Renal cortical epithelial cell (primary cell): ENCODE measurements at regions not wholly inside any gene's neighbourhood (a gene's known extent, or its start where the extent isn't known, plus 50 kb on each side); places are given as distances from the start of the nearest gene placed in this dataset.
A peak's percentile ranks its signal among the peaks of the same experiment; 100 is the strongest.
"Not testable (repeated sequence)": the region's sequence is repeated elsewhere in the genome, so short reads cannot be mapped to it uniquely, and the experiment has no call there.

Source experiments
- DNase-seq: peaks from one replicate; pipeline ENCODE4 v3.0.0-alpha.2; 2011; ENCODE audit warnings: low read depth

- no peak for DNase-seq
Measured at GRCh38 chr10:44278837-44279324, 106.0 kb downstream of the CXCL12 start.

DNA sequence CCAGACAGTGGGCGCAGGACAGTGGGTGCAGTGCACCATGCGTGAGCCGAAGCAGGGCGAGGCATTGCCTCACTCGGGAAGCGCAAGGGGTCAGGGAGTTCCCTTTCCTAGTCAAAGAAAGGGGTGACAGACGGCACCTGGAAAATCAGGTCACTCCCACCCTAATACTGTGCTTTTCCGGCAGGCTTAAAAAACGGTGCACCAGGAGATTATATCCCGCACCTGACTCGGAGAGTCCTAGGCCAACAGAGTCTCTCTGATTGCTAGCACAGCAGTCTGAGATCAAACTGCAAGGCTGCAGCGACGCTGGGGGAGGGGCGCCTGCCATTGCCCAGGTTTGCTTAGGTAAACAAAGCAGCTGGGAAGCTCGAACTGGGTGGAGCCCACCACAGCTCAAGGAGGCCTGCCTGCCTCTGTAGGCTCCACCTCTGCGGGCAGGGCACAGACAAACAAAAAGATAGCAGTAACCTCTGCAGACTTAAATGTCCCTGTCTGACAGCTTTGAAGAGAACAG is 116.4 kb downstream of the CXCL12 start:
- DNase-seq, result not testable (repeated sequence)

DNA sequence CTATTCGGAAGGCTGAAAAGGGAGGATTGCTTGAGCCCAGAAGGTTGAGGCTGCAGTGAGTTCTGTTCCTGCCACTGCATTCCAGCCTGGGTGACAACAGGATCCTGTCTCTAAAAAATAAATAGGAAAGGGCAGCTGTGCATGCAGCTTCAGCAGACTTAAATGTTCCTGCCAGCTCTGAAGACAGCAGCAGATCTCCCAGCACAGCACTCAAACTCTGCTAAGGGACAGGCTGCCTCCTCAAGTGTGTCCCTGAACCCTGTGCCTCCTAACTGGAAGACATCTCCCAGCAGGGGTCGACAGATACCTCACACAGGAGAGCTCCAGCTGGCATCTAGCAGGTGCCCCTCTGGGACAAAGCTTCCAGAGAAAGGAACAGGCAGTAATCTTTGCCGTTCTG is 117.9 kb downstream of the CXCL12 start:
- DNase-seq, result no peak

- no peak for DNase-seq
Measured at GRCh38 chr10:44264244-44264643, 120.7 kb downstream of the CXCL12 start.

GRCh38 chr10:44263771-44264170 is 121.1 kb downstream of the CXCL12 start:
- no peak for DNase-seq

- DNase-seq, result no peak
Measured at GRCh38 chr10:44262551-44263251, 122.2 kb downstream of the CXCL12 start.

GRCh38 chr10:44261710-44262455 is 123.0 kb downstream of the CXCL12 start:
- DNase-seq, result no peak

DNA sequence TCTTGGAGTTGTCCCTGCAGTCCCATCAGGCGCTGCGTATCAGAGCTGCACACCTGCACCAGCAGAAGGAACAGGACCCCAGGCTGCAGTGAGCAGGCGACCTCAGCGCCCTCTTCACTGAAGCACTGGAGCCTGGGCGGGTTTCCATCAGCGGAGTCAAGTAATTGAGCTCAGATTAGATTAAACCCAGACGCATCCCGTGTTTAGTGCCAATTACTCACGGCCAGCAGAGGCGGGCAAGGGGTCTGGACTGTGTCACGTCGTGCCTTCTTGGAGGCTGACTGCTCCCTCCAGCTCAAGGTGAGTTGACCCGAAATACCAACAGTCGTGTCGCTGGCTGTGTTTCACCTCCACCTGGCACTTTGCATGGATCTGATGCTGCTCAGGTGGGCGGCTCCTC is 123.6 kb downstream of the CXCL12 start:
- DNase-seq, result no peak

DNA sequence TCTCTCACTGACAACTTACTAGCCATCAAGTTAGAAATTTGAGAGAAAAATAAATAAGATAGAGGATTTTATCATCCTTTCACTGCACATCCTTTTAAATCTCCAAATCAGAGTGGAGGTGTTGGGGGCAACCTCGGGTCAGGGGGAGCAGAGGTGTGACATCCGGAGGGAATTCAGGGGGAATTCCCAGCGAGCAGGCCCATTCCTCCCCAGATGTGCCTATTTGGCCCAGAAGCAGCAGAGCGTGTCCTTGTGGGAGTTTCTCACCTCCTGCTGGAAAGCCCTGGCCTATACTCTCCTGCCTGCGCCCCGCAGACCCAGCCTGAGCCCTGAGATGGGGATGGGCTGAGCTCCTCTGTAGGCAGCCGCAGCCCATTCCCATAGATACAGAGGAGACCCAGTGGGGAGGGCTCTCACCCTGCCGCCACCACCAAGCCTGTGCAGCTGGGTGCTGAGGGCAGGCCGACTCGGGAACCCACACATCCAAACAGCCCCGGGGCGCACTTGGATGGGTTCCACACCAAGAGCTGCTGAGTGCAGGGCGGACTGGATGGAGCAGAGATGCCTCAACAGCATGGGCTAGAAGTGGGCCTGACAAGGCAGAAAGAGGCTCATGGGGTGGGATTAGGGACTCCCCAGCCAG is 124.5 kb downstream of the CXCL12 start:
- no peak for DNase-seq

DNA sequence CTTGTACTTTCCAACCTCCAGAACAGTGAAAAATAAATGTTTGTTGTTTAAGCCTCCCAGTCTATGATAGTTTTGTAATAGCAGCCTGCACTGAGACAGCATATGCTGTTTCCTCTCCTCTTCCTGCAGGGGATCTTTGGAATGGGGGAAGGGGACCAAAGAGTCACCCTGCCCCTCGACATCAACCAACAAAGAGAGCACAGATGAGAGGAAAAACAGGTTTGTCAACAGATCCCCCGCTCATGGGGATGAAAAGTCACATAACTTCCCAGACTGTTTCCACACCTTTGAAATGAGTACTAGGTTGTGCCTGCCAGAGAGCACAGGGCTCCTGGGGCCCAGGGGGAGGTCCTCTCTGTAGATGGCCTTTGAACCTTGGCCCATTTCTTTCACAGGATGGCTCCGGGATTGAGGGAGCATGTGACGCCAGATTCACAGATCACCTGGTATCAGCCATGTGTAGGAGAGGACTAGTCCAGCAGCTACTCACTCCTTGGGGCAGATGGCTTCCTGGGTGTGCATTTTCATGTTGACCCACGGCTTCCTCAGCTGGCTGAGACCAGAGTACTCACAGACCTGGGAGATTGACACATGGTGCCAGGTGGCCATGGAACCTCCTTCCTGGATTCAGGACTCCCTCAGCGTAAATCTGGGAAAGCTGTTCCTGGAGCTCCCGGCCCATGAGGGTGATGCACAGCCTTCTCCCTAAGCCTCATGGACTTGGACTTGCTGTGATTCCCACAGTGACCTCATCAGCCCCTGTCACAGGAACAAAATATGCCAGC is 125.6 kb downstream of the CXCL12 start:
- no peak for DNase-seq

- no peak for DNase-seq
Measured at GRCh38 chr10:44258460-44259089, 126.3 kb downstream of the CXCL12 start.

GRCh38 chr10:44258019-44258418 is 126.9 kb downstream of the CXCL12 start:
- DNase-seq, result no peak

GRCh38 chr10:44253769-44254462 is 131.0 kb downstream of the CXCL12 start:
- DNase-seq, result peak; percentile 66

GRCh38 chr10:44252631-44253030 is 132.3 kb downstream of the CXCL12 start:
- not testable (repeated sequence) for DNase-seq

GRCh38 chr10:44249933-44250332 is 135.0 kb downstream of the CXCL12 start:
- not testable (repeated sequence) for DNase-seq

- DNase-seq, result no peak
Measured at GRCh38 chr10:44249490-44249889, 135.4 kb downstream of the CXCL12 start.

GRCh38 chr10:44246700-44247099 is 138.2 kb downstream of the CXCL12 start:
- DNase-seq, result not testable (repeated sequence)

DNA sequence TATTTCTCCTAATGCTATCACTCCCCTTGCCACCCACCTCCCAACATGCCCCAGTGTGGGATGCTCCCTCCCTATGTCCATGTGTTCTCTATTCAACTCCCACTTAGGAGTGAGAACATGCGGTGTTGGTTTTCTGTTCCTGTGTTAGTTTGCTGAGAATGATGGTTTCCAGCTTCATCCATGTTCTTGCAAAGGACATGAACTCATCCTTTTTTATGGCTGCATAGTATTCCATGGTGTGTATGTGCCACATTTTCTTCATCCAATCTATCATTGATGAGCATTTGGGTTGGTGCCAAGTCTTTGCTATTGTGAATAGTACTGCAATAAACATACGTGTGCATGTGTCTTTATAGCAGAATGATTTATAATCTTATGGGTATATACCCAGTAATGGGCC is 138.6 kb downstream of the CXCL12 start:
- not testable (repeated sequence) for DNase-seq

- DNase-seq, result peak; percentile 26
Measured at GRCh38 chr10:44245601-44245938, 139.3 kb downstream of the CXCL12 start.

DNA sequence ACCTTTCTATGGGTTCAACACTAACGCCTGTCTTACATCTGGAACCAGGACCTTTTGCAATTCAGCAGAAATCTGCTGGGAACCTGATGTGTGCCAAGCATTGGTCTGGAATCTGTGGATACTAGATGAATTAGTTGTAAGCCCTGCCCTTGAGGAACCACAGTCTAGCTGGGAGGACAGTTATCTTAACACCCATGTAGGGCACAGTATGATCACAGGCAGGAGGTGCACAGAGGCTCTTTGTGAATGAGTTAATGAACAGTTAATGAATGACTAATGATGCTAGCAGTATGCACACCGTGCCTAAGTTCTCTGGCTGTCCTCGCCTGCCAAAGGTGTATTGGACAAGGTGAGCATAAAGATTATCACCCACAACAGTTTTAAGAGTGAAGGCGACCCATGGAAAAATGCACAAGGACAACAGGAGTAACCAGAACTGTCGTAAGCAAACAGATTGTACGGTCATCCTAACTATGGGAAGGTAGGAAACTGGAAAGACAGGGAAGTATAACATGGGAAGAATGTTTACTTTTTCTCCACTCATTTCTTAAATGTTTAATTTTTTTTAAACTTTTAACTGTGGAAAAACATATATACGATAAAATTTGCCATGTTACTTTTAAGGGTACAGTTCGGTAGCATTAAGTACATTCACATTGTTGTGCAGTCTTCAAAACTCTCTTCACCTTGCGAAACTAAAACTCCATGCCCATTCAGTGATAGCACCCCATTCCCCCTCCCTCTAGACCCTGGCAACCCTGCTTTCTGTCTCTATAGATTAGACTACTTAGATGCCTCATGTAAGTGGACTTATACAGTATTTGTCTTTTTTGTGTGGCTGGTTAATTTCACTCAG is 139.9 kb downstream of the CXCL12 start:
- DNase-seq, result peak; percentile 4
